Endothelial cell of umbilical vein (primary cell): ENCODE measurements at regions not wholly inside any gene's neighbourhood (a gene's known extent, or its start where the extent isn't known, plus 50 kb on each side); places are given as distances from the start of the nearest gene placed in this dataset.

Source experiments
- BruUV-seq: library from RNA; stranded (reverse); fragments of 400-500 nt; replicated peaks from 2 replicates; lab custom pipeline; 2021; lab: Mats Ljungman, UMichigan
- CTCF ChIA-PET: fragments of 300-600, 350-600 bp; sonication (Branson Sonifier 250); formaldehyde crosslinking; loops from one replicate; lab custom pipeline; 2021; ENCODE audit warnings: antibody characterized with exemption, inconsistent platforms; lab: Charles Lee
- POLR2A ChIA-PET: fragments of 300-600, 350-600 bp; sonication (Branson Sonifier 250); formaldehyde crosslinking; loops from one replicate; lab custom pipeline; 2021; ENCODE audit warnings: antibody characterized with exemption, inconsistent platforms; lab: Charles Lee
- DNase-seq: peaks from one replicate; pipeline ENCODE4 v3.0.0-alpha.2; 2011; ENCODE audit warnings: low read depth, low spot score
- FAIRE-seq: peaks from 2 replicates; lab custom pipeline; 2011; peaks lifted over from hg19 to GRCh38; lab: Jason Lieb, UNC
- H2AFZ ChIP-seq: 2 replicates; pipeline ENCODE4 v1.6.0; 2012; ENCODE audit warnings: low read depth, low read length, control low read depth, inconsistent platforms
- H3K27ac ChIP-seq: 2 replicates; pipeline ENCODE4 v1.5.1; 2011; ENCODE audit warnings: low read depth, mild to moderate bottlenecking, control low read depth, low read length, moderate library complexity; ENCODE audit not compliant: insufficient read depth
- H3K27me3 ChIP-seq, 2 experiments: 2 replicates each; pipeline versions ENCODE4 v1.6.0 to v1.6.1; 2011; ENCODE audit warnings: low read length in 2 of 2, mixed read lengths in 1 of 2; ENCODE audit not compliant: control insufficient read depth in 2 of 2, insufficient read depth in 2 of 2
- H3K36me3 ChIP-seq, 2 experiments: 2 replicates in 1 of 2; 3 replicates in 1 of 2; pipeline ENCODE4 v1.5.1; 2011; ENCODE audit warnings: low read length in 2 of 2, mild to moderate bottlenecking in 1 of 2, moderate library complexity in 1 of 2; ENCODE audit not compliant: control insufficient read depth in 2 of 2, insufficient read depth in 2 of 2; ENCODE audit errors: extremely low read depth in 1 of 2
- H3K4me1 ChIP-seq: 3 replicates; pipeline ENCODE4 v1.5.1; 2011; ENCODE audit warnings: mild to moderate bottlenecking, low read length; ENCODE audit not compliant: control insufficient read depth, insufficient read depth; ENCODE audit errors: extremely low read depth
- H3K4me2 ChIP-seq: 2 replicates; pipeline ENCODE4 v1.6.1; 2011; ENCODE audit warnings: low read length, control low read depth, mixed read lengths; ENCODE audit not compliant: insufficient read depth
- H3K4me3 ChIP-seq, 3 experiments: fragments of 200-600 bp in 1 of 3; sonication (generic), shearing (Covaris generic) in 1 of 3; replicated peaks in 1 of 3; 2 replicates each; pipeline ENCODE4 v1.5.1; 2011 to 2016; ENCODE audit warnings: control low read depth in 3 of 3, low read length in 3 of 3, mild to moderate bottlenecking in 2 of 3, inconsistent platforms in 1 of 3, low read depth in 1 of 3, moderate library complexity in 1 of 3; ENCODE audit not compliant: insufficient read depth in 1 of 3
- H3K79me2 ChIP-seq: 2 replicates; pipeline ENCODE4 v1.6.0; 2012; ENCODE audit warnings: low read length, inconsistent platforms; ENCODE audit not compliant: control insufficient read depth, insufficient read depth
- H3K9ac ChIP-seq: replicated peaks from 2 replicates; pipeline ENCODE3; 2011; ENCODE audit warnings: low read length, control low read depth; ENCODE audit not compliant: insufficient read depth; ENCODE audit errors: extremely low read depth
- H3K9me1 ChIP-seq: replicated peaks from 3 replicates; pipeline ENCODE4 v1.6.0; 2011; ENCODE audit warnings: mild to moderate bottlenecking, low read length; ENCODE audit not compliant: control insufficient read depth, insufficient read depth; ENCODE audit errors: extremely low read depth
- H3K9me3 ChIP-seq: replicated peaks from 2 replicates; pipeline ENCODE4 v1.5.1; 2012; ENCODE audit warnings: low read length, inconsistent platforms; ENCODE audit not compliant: control insufficient read depth, insufficient read depth
- H4K20me1 ChIP-seq: replicated peaks from 2 replicates; pipeline ENCODE3; 2011; ENCODE audit warnings: mild to moderate bottlenecking, low read length; ENCODE audit not compliant: control insufficient read depth, insufficient read depth; ENCODE audit errors: extremely low read depth
- EZH2 ChIP-seq: IDR thresholded peaks from 2 replicates; pipeline ENCODE4 v1.6.1; 2012; ENCODE audit warnings: borderline replicate concordance, low read depth, mild to moderate bottlenecking, moderate library complexity, low read length, inconsistent platforms; ENCODE audit not compliant: severe bottlenecking
- FOS ChIP-seq: IDR thresholded peaks from 2 replicates; pipeline ENCODE4 v1.6.1; 2011; ENCODE audit warnings: mild to moderate bottlenecking, low read length, moderate library complexity, borderline replicate concordance; ENCODE audit not compliant: insufficient read depth
- GATA2 ChIP-seq: IDR thresholded peaks from 2 replicates; pipeline ENCODE4 v1.7.0; 2011; ENCODE audit warnings: low read depth, mild to moderate bottlenecking, moderate library complexity, mixed read lengths, low read length; ENCODE audit not compliant: insufficient read length, insufficient read depth
- JUN ChIP-seq: IDR thresholded peaks from 2 replicates; pipeline ENCODE4 v1.6.1; 2011; ENCODE audit warnings: borderline replicate concordance, low read depth; ENCODE audit not compliant: insufficient read length, insufficient read depth
- MYC ChIP-seq: IDR thresholded peaks from one replicate; pipeline ENCODE4 v1.6.1; 2011; ENCODE audit warnings: mild to moderate bottlenecking, low read depth, low read length
- POLR2A ChIP-seq: IDR thresholded peaks from 2 replicates; pipeline ENCODE4 v1.6.1; 2012; ENCODE audit warnings: low read depth, mild to moderate bottlenecking, control low read depth, low read length
- POLR2AphosphoS5 ChIP-seq: IDR thresholded peaks from 2 replicates; pipeline ENCODE4 v1.6.1; 2012; ENCODE audit warnings: low read depth, mild to moderate bottlenecking, control low read depth, low read length, moderate library complexity; ENCODE audit not compliant: insufficient read depth
- dilution Hi-C: fragments of 300-500 bp; cut with MboI; formaldehyde crosslinking; loops from one replicate; pipeline ENCODE4 v1.15.0; 2019; ENCODE audit warnings: low sequenced_read_pairs; ENCODE audit not compliant: extremely low pct_ligation_motif_present
- intact Hi-C: fragments of 100-400 bp; cut with micrococcal nuclease; formaldehyde crosslinking; loops from one replicate; pipeline ENCODE4 v1.10.0; 2022
- TF ChIP-seq, protein P1 (sequence below): IDR thresholded peaks from 2 replicates; pipeline ENCODE4 v1.6.1; 2011; ENCODE audit not compliant: insufficient read depth, insufficient read length
- TF ChIP-seq, protein P2 (sequence below), 2 donors: IDR thresholded peaks; 1 replicate in 1 of 2; 2 replicates in 1 of 2; pipeline ENCODE4 v1.5.1; 2011; ENCODE audit warnings: low read length in 2 of 2, mild to moderate bottlenecking in 2 of 2, moderate library complexity in 2 of 2, control low read depth in 1 of 2, inconsistent platforms in 1 of 2, low read depth in 1 of 2; ENCODE audit not compliant: insufficient read depth in 1 of 2; ENCODE audit errors: extremely low read depth in 1 of 2

DNA sequence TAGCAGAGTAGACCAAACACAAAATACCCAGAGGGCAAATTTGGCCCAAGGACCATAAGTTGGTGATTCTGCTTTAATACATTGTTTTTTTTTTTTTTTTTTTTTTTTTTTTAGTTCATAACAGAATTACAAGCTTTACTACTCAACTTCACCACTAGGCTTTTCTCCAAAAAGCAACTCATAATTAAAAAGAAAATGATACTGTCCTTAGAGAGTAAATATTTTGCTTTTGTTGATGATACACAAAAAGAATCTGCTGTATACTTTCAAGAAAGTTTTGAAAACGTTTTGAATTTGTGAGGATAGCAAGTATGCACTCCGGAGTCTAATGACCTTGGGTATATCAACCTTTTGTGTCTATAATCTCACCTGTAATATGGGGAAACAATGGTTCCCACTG lies 68.9 kb upstream of the LMO3 start:
- dilution Hi-C loops, result no loop called here

More for the DNA sequence above, 68.9 kb upstream of the LMO3 start:
- Histone ChIP-seq H3K9ac (no peak overlapping the region), H3K4me1 (no peaks in the 10 kb centered on the region), H3K79me2 (no peaks in the 10 kb centered on the region), H2AFZ (no peak overlapping the region), H4K20me1 (no peaks in the 10 kb centered on the region), H3K4me3 (no peak overlapping the region), H3K27ac (no peak overlapping the region), H3K9me1 (no peaks in the 10 kb centered on the region), H3K27me3 (no peaks in the 10 kb centered on the region), H3K4me2 (no peak overlapping the region), H3K36me3 (no peaks in the 10 kb centered on the region), H3K9me3 (no peaks in the 10 kb centered on the region)
- CTCF ChIA-PET, result no interaction called here
- intact Hi-C loops, result no loop called here
- POLR2A ChIA-PET, result no interaction called here
- DNase-seq (no peak), FAIRE-seq (no peak)
- no TSS peak for BruUV-seq
- TF ChIP-seq FOS (no peak), GATA2 (no peak), POLR2AphosphoS5 (no peak), JUN (no peak), POLR2A (no peak), MYC (no peak), EZH2 (no peak)
- TF ChIP-seq, protein P1, sequence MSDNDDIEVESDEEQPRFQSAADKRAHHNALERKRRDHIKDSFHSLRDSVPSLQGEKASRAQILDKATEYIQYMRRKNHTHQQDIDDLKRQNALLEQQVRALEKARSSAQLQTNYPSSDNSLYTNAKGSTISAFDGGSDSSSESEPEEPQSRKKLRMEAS, result no peak
- TF ChIP-seq, protein P2, sequence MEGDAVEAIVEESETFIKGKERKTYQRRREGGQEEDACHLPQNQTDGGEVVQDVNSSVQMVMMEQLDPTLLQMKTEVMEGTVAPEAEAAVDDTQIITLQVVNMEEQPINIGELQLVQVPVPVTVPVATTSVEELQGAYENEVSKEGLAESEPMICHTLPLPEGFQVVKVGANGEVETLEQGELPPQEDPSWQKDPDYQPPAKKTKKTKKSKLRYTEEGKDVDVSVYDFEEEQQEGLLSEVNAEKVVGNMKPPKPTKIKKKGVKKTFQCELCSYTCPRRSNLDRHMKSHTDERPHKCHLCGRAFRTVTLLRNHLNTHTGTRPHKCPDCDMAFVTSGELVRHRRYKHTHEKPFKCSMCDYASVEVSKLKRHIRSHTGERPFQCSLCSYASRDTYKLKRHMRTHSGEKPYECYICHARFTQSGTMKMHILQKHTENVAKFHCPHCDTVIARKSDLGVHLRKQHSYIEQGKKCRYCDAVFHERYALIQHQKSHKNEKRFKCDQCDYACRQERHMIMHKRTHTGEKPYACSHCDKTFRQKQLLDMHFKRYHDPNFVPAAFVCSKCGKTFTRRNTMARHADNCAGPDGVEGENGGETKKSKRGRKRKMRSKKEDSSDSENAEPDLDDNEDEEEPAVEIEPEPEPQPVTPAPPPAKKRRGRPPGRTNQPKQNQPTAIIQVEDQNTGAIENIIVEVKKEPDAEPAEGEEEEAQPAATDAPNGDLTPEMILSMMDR (IDR thresholded peaks at IDR 0.05; ENCODE audit: extremely low read depth in 1 of 2, insufficient read depth in 1 of 2, low read depth in 1 of 2, low read length in 2 of 2), result no peak
